Activated CD4-positive, alpha-beta T cell treated with anti-CD3 and anti-CD28 coated beads, Interleukin-2, amount 50 U/mL, for 24 hours (primary cell): ENCODE measurements at regions not wholly inside any gene's neighbourhood (a gene's known extent, or its start where the extent isn't known, plus 50 kb on each side); places are given as distances from the start of the nearest gene placed in this dataset.

Experiments
- DNase-seq, 2 donors: peaks; one replicate each; pipeline ENCODE4 v3.0.0-alpha.2; 2020; ENCODE audit warnings: low read depth in 1 of 2, low spot score in 1 of 2

DNA sequence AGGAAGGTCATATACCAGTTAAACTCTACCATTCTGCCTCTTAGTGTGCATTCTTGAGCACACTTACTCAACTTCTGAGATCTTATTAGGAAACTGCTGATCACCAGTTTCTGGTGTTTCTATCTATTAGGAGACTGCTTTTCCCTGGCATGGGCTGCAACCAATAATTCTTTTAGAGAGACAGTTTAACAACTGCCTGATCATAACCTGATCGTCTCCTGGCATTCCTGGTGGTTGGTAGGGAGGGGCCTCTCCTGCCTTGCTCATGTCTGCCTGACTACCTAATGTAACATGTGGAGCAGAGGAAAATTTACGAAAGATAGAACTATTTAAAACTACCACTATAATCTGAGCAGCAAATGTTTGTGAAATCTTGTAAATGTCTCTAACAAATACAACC, 75.3 kb upstream of the MGAT4C start:
- no peak for DNase-seq

DNA sequence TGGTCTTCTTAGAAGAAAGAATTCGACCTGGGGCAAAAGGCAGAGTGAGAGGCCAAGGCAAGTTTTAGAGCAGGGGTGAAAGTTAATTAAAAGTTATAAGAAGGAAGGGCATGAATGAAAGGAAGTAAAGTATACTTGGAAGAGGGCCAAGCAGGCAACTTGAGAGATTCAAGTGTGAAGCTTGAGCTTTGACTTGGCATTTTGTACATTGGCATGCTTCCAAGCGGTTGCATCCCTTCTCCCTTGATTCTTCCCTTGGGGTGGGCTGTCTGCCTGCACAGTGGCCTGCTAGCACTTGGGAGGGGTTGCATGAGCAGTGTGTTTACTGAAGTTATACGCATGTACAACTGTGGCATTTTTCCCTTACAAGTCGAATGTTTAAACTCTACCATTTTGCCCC, 74.8 kb upstream of the MGAT4C start:
- DNase-seq: no peak

DNA sequence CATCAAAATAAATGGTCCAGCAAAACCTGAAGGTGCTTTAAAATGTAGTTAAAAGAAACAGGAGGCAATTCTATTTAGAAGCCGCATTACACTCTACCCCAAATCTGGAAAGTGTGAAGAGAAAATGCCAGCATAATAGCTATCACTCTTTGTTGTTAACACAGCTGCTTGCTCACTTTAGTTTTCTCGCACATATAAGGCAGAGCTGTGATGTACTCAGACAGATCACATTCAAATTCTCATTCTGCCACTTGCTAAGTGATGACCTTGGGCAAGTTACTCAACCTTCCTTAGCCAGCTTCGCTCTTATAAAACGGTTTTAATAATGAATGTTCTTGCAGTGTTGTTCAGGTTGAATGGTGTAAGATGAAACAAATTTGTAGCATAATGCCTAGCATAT, 56.0 kb upstream of the MGAT4C start:
- DNase-seq: no peak
